NB4 (cell line): ENCODE measurements at regions not wholly inside any gene's neighbourhood (a gene's known extent, or its start where the extent isn't known, plus 50 kb on each side); places are given as distances from the start of the nearest gene placed in this dataset.

Experiments
- MYC ChIP-seq: IDR thresholded peaks from 2 replicates; pipeline ENCODE4 v1.6.1; 2011; ENCODE audit warnings: low read depth, low read length
- POLR2A ChIP-seq: IDR thresholded peaks from 2 replicates; pipeline ENCODE4 v1.6.1; 2011; ENCODE audit warnings: mild to moderate bottlenecking; ENCODE audit not compliant: insufficient read length; ENCODE audit errors: extremely low read depth
- TF ChIP-seq, protein P1 (sequence below): IDR thresholded peaks from one replicate; pipeline ENCODE4 v1.5.1; 2012; ENCODE audit warnings: low read depth, low read length
- TF ChIP-seq, protein P2 (sequence below): IDR thresholded peaks from 2 replicates; pipeline ENCODE4 v1.6.1; 2011; ENCODE audit warnings: low read depth, low read length

GRCh38 chr20:60962367-60963045 lies 289.6 kb upstream of the CDH4 start:
- TF ChIP-seq, protein P1, sequence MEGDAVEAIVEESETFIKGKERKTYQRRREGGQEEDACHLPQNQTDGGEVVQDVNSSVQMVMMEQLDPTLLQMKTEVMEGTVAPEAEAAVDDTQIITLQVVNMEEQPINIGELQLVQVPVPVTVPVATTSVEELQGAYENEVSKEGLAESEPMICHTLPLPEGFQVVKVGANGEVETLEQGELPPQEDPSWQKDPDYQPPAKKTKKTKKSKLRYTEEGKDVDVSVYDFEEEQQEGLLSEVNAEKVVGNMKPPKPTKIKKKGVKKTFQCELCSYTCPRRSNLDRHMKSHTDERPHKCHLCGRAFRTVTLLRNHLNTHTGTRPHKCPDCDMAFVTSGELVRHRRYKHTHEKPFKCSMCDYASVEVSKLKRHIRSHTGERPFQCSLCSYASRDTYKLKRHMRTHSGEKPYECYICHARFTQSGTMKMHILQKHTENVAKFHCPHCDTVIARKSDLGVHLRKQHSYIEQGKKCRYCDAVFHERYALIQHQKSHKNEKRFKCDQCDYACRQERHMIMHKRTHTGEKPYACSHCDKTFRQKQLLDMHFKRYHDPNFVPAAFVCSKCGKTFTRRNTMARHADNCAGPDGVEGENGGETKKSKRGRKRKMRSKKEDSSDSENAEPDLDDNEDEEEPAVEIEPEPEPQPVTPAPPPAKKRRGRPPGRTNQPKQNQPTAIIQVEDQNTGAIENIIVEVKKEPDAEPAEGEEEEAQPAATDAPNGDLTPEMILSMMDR, result no peak
- TF ChIP-seq POLR2A, result no peak
- TF ChIP-seq MYC, result no peak
- TF ChIP-seq, protein P2, sequence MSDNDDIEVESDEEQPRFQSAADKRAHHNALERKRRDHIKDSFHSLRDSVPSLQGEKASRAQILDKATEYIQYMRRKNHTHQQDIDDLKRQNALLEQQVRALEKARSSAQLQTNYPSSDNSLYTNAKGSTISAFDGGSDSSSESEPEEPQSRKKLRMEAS, result no peak
